GDM1 (cell line): ENCODE measurements at regions not wholly inside any gene's neighbourhood (a gene's known extent, or its start where the extent isn't known, plus 50 kb on each side); places are given as distances from the start of the nearest gene placed in this dataset.
"Not testable (repeated sequence)": the region's sequence is repeated elsewhere in the genome, so short reads cannot be mapped to it uniquely, and the experiment has no call there.

Source experiments
- DNase-seq: peaks from one replicate; lab custom pipeline; 2025; lab: John Stamatoyannopoulos, UW

GRCh38 chr5:121485999-121486398 lies 365.7 kb upstream of the FTMT start:
- DNase-seq = not testable (repeated sequence)

- DNase-seq = no peak
Observed at GRCh38 chr5:121489972-121490371, 361.7 kb upstream of the FTMT start.

GRCh38 chr5:121497176-121497575 lies 354.5 kb upstream of the FTMT start:
- DNase-seq = no peak

GRCh38 chr5:121500310-121500709 lies 351.4 kb upstream of the FTMT start:
- no peak for DNase-seq

- no peak for DNase-seq
Observed at GRCh38 chr5:121503111-121503840, 348.4 kb upstream of the FTMT start.

GRCh38 chr5:121516997-121517396 lies 334.7 kb upstream of the FTMT start:
- DNase-seq = no peak

- no peak for DNase-seq
Observed at GRCh38 chr5:121525706-121526105, 326.0 kb upstream of the FTMT start.

- DNase-seq = no peak
Observed at GRCh38 chr5:121526908-121527307, 324.8 kb upstream of the FTMT start.

GRCh38 chr5:121533814-121534213 lies 317.9 kb upstream of the FTMT start:
- DNase-seq = no peak

GRCh38 chr5:121550989-121551388 lies 300.7 kb upstream of the FTMT start:
- no peak for DNase-seq

- DNase-seq = no peak
Observed at GRCh38 chr5:121559832-121560231, 291.9 kb upstream of the FTMT start.

GRCh38 chr5:121572061-121572460 lies 279.6 kb upstream of the FTMT start:
- DNase-seq = no peak

GRCh38 chr5:121573721-121574382 lies 277.8 kb upstream of the FTMT start:
- DNase-seq = no peak

- DNase-seq = no peak
Observed at GRCh38 chr5:121581588-121581987, 270.1 kb upstream of the FTMT start.

GRCh38 chr5:121596882-121597281 lies 254.8 kb upstream of the FTMT start:
- no peak for DNase-seq

- no peak for DNase-seq
Observed at GRCh38 chr5:121608826-121609225, 242.9 kb upstream of the FTMT start.

- DNase-seq = no peak
Observed at GRCh38 chr5:121624035-121624434, 227.6 kb upstream of the FTMT start.

GRCh38 chr5:121628783-121629182 lies 222.9 kb upstream of the FTMT start:
- no peak for DNase-seq

- DNase-seq = no peak
Observed at GRCh38 chr5:121630402-121630801, 221.3 kb upstream of the FTMT start.

- no peak for DNase-seq
Observed at GRCh38 chr5:121634946-121635345, 216.7 kb upstream of the FTMT start.

- DNase-seq = no peak
Observed at GRCh38 chr5:121638126-121638525, 213.6 kb upstream of the FTMT start.

- DNase-seq = no peak
Observed at GRCh38 chr5:121640298-121640697, 211.4 kb upstream of the FTMT start.

- DNase-seq = no peak
Observed at GRCh38 chr5:121658221-121658620, 193.5 kb upstream of the FTMT start.

- DNase-seq = no peak
Observed at GRCh38 chr5:121660142-121660541, 191.5 kb upstream of the FTMT start.
